22Rv1 (cell line): ENCODE measurements at regions not wholly inside any gene's neighbourhood (a gene's known extent, or its start where the extent isn't known, plus 50 kb on each side); places are given as distances from the start of the nearest gene placed in this dataset.

Source experiments
- H3K27ac ChIP-seq: fragments of 450-650 bp; 2 replicates; pipeline ENCODE4 v1.5.1; 2017
- ZFX ChIP-seq: fragments of 450-650 bp; IDR thresholded peaks from 2 replicates; pipeline ENCODE4 v1.6.1; 2017; ENCODE audit warnings: antibody characterized with exemption, borderline replicate concordance
- TF ChIP-seq, protein P1 (sequence below): fragments of 450-650 bp; IDR thresholded peaks from 2 replicates; pipeline ENCODE4 v1.5.1; 2017; ENCODE audit warnings: mild to moderate bottlenecking

DNA sequence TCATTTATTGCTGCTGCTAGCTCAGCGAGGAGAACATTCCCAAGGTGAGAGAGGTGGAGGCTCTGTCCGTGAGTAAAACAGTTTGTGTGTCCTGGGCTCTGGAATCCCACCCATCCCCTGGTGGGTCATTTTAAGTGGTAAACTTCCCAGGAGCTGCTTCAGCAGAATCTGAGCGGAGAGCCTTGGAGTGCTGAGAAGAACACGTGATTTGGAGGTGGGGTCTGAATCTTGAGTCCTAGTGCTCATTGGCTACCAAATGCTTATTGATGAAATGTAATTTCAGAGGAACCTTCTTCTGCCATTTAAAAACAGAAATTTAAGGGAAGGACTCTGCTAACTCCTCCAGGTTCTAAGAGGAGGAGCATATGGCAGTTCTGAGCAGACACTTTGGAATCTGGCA lies 132.4 kb downstream of the CDH26 start:
- no peak for TF ChIP-seq ZFX
- TF ChIP-seq, protein P1, sequence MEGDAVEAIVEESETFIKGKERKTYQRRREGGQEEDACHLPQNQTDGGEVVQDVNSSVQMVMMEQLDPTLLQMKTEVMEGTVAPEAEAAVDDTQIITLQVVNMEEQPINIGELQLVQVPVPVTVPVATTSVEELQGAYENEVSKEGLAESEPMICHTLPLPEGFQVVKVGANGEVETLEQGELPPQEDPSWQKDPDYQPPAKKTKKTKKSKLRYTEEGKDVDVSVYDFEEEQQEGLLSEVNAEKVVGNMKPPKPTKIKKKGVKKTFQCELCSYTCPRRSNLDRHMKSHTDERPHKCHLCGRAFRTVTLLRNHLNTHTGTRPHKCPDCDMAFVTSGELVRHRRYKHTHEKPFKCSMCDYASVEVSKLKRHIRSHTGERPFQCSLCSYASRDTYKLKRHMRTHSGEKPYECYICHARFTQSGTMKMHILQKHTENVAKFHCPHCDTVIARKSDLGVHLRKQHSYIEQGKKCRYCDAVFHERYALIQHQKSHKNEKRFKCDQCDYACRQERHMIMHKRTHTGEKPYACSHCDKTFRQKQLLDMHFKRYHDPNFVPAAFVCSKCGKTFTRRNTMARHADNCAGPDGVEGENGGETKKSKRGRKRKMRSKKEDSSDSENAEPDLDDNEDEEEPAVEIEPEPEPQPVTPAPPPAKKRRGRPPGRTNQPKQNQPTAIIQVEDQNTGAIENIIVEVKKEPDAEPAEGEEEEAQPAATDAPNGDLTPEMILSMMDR: no peak
- no peak overlapping the region for H3K27ac ChIP-seq

DNA sequence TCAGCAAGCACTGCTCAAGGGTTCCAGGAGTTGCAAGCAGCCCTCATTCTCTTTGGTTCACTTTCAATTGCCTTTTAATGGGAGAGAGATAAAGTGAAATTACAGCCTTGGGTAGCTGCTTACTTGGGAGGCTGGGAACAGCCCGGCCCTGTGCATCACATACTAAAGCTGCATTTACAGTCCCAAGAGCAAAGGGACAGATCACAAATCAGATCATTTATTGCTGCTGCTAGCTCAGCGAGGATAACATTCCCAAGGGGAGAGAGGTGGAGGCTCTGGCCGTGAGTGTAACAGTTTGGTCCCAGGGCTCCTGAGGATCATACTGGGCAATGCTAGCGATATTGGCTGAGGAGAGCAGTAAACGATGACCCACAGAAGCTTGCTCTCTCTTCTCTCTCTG lies 133.1 kb downstream of the CDH26 start:
- H3K27ac ChIP-seq: no peak overlapping the region

DNA sequence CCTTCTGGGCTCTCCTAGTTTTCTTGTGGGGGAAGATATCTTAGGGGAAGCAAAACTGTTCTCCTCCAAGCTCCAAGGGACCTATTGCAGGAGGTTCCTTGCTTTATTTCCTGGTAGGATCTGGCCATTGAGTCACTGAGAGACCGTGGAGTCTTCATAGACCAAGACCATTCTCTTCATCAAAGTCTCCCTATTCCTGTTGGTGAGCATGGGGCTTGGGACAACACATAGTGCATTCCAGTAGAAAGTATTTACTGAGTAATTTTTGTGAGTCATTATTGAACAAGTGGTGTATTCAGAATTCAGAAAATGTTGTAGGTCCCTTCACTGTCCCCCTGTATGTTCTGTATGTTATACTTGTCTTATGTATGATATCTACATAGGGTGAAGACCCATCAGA lies 133.6 kb downstream of the CDH26 start:
- TF ChIP-seq, protein P1: no peak
- TF ChIP-seq ZFX: no peak
- H3K27ac ChIP-seq: no peak overlapping the region

More for the DNA sequence above, 133.1 kb downstream of the CDH26 start:
- TF ChIP-seq, protein P1: no peak
- TF ChIP-seq ZFX: no peak

DNA sequence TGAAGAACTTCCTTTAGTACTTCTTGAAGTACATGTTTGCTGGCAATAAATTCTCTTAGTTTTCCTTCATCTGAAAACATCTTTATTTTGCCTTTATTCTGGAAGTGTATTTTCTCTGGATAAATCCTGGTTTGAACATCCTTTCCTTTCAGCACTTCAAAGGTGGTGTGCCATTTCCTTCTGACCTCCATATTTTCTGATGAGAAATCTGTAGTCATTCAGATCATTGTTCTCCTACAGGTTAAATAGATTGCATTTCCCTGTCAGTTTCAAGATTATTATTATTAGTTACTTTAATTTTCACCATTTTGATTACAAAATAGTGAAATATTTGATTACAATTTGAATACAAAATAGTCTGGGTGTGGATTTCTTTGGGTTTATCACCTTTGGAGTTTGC lies 134.5 kb downstream of the CDH26 start:
- TF ChIP-seq, protein P1: no peak
- no peak for TF ChIP-seq ZFX
- H3K27ac ChIP-seq: no peak overlapping the region

DNA sequence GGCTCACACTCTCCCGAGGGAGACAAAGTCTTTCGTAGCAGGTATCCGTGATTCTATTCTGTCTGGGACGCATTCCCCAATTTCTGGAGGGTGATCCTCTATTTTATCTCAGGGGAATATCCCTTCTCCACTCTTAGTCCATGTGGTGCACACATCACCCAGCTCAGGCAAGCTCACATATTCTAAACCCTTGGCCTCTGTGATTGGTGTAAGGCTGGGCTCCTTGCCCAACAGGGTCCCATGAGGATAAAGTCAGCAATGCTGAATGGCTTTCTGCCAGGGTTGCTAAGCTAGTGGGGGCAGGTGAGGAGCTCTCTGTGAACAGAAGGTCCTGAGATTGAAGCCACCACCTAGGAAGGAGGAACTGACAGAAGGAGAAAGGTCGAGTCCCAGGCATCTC lies 137.2 kb downstream of the CDH26 start:
- TF ChIP-seq ZFX: no peak
- TF ChIP-seq, protein P1: no peak
- H3K27ac ChIP-seq: no peak overlapping the region

DNA sequence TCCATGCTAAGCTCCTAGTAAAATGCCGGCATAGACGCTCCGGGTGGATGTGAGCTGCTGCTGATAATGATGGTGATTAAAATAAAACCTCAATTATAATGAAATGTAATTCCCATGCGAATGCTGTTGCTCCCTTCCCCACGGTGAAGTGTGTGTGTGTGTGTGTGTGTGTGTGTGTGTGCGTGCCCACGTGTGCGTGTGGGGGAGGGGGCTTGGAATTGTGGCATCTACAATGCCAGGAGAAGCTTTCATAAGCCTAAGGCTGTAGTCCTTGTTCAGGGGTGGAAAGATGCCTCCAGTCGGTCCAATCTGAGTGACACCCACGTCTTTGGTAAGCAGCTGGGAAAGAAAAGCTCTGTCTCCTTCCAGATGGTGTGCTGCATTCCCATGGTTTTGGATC lies 137.9 kb downstream of the CDH26 start:
- TF ChIP-seq, protein P1: no peak
- no peak for TF ChIP-seq ZFX
- no peak overlapping the region for H3K27ac ChIP-seq

DNA sequence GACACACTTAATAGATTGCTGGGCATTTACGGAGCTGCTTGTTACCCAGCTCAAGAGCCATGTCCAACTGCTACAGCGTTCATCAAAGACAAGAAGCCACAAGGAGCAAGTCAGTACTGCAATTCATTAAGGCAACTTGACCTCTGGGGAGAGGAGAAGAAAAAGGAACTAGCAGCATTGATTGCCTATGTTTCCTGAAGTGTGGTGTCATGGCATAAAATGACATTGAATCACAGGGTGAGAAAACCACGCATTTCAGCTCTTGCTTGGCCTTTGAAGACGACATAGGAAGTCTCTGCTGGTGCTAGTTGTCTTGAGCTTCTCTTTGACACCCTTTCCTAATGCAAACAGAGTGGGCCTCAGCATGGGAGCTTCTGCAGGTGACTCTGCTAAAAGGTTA lies 139.1 kb downstream of the CDH26 start:
- H3K27ac ChIP-seq: no peak overlapping the region
- TF ChIP-seq, protein P1: no peak
- no peak for TF ChIP-seq ZFX
